Pulmonary artery endothelial cell (primary cell): ENCODE measurements at regions not wholly inside any gene's neighbourhood (a gene's known extent, or its start where the extent isn't known, plus 50 kb on each side); places are given as distances from the start of the nearest gene placed in this dataset.

Source experiments
- DNase-seq: peaks from one replicate; pipeline ENCODE4 v3.0.0-alpha.2; 2011; ENCODE audit warnings: low read depth, low spot score

DNA sequence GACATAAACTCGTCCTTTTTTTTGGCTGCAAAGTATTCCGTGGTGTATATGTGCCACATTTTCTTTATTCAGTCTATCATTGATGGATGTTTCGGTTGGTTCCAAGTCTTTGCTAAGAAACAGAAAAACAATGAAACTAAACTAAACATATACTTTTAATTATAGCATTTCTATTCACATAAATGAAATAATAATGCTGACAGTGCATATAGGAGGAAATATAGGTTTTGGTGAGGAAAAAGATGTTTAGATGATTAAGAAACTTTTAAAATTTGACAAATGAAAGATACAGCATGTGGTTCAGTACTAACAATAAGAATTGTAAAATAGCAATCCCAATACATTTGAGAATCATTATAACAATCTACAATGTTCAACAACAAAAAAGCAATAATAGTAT, 1094.5 kb upstream of the CDH6 start:
- no peak for DNase-seq

- no peak for DNase-seq
Measured at GRCh38 chr5:30092548-30092947, 1100.9 kb upstream of the CDH6 start.

- no peak for DNase-seq
Measured at GRCh38 chr5:30069441-30070263, 1123.8 kb upstream of the CDH6 start.

- DNase-seq: no peak
Measured at GRCh38 chr5:30063503-30063902, 1130.0 kb upstream of the CDH6 start.

GRCh38 chr5:30051976-30052375, 1141.5 kb upstream of the CDH6 start:
- no peak for DNase-seq

- DNase-seq: no peak
Measured at GRCh38 chr5:30050056-30050815, 1143.2 kb upstream of the CDH6 start.

DNA sequence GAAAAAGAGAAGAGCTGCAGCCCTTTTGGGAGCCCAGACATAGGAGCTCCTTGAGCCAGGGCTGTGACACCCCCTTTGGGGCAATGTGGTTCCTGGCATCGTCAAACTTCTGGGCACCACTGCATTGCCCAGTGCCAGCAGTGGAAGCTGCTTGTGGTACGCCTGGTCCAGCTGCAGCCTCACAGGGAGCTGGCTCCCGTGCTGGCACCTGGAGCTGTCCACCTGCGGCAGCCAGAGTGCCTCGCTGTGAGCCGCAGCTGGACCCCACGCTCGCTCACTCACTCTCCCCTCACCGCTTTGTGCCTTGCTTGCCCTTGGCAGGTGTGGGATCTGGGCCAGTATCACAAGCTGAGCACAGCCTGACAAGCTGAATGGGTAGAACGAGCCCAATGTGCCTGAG, 1150.8 kb upstream of the CDH6 start:
- DNase-seq: no peak

GRCh38 chr5:30041831-30042385, 1151.6 kb upstream of the CDH6 start:
- DNase-seq: no peak

- no peak for DNase-seq
Measured at GRCh38 chr5:30041291-30041690, 1152.2 kb upstream of the CDH6 start.

- no peak for DNase-seq
Measured at GRCh38 chr5:30040488-30041118, 1152.9 kb upstream of the CDH6 start.

DNA sequence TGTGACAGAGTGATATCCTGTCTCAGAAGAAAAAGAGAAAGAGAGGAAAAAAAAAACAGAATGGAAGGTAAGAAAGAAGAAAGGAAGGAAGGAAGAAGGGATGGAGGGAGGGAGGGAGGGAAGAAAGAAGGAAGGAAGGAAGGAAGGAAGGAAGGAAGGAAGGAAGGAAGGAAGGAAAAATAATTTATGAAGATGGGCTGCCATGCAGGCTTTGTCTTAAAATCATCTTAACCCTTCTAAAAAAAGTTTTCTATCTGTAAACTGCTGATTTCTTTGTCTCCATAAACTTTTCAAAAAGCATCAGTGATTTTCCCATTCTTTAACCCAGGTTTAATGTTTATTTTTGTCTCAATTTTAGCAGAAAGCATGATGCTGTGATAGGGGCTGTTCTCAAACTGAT, 1154.1 kb upstream of the CDH6 start:
- no peak for DNase-seq

GRCh38 chr5:30034870-30035269, 1158.6 kb upstream of the CDH6 start:
- no peak for DNase-seq

GRCh38 chr5:30030101-30030500, 1163.4 kb upstream of the CDH6 start:
- DNase-seq: no peak

DNA sequence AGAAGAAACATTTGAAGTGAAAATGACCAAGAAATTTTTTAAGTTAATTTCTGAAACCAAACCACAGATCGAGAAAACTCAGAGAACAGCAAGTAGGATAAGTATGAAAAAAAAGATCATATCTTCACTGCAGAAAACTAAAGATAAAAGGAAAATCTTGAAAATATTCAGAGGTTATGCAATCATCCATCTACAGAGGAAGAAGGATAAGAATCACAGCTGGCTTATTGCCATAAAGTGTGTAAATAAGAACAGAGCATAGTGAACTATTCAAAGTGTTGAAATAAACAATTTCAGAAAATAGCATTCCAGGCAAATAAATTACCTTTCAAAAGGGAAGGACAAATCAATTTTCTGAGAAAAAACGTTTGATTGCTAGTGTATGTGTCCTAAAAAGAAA, 1191.7 kb upstream of the CDH6 start:
- no peak for DNase-seq

DNA sequence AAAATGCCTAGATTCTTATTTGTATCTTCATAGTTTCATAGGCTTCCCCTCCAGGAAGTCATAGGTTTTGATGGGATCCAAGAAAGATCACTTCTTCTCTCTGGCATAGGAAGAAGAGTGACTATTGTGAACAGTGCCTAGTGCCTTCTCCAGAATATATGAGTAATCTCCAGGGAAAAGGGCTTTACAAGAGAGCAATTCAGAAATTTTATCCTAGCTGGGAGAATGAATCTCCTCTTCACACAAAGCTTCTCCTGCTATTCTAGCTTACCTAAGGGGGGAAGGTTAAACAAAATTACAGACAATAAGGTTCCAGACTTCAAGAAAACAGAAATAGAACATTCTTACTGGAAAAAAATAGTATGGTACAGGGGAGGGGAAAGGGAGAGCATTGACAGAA, 1193.3 kb upstream of the CDH6 start:
- DNase-seq: no peak

GRCh38 chr5:29995154-29995553, 1198.3 kb upstream of the CDH6 start:
- no peak for DNase-seq

DNA sequence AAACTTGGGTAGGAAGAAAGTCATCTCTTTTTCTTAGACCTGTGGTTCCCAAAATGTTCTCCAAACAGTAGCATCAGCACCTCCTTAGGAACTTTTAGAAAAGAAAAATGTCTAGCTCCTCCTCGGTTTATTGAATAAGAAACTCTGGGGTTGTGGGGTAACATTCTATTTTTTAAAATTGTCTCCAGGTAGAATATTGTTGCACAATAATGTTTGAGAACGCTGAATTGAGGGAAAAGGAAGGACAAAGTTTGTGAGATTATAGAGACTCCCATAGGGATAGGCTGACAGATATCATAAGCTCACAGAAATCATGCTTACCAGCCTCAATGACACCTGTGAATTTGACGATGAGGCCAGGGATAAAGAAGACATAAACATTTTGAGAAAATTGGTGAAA, 1199.0 kb upstream of the CDH6 start:
- no peak for DNase-seq

GRCh38 chr5:29993286-29993685, 1200.2 kb upstream of the CDH6 start:
- no peak for DNase-seq

DNA sequence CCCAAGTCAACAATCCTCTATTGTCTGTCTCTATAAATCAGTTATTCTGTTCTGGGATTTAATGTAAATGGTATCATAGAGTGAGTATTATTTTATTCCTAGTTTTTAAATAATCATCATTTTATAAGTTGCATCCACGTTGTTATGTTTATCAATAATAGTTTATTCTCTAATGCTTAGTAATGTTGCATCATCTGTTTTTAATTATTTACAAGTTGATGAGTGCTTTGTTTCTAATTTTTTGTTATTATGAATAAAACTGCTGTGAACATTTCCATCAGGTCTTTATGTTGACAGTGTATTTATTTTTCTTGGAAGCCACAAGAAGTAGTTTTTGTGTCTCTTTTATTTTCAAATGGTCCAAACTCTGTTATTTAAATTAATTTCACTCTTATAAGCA, 1201.2 kb upstream of the CDH6 start:
- no peak for DNase-seq

GRCh38 chr5:29990681-29991080, 1202.8 kb upstream of the CDH6 start:
- no peak for DNase-seq

GRCh38 chr5:29984156-29984540, 1209.3 kb upstream of the CDH6 start:
- DNase-seq: no peak

- no peak for DNase-seq
Measured at GRCh38 chr5:29983528-29984155, 1209.8 kb upstream of the CDH6 start.
